ENCODE measurements at regions not wholly inside any gene's neighbourhood (a gene's known extent, or its start where the extent isn't known, plus 50 kb on each side); places are given as distances from the start of the nearest gene placed in this dataset.
"Not testable (repeated sequence)": the region's sequence is repeated elsewhere in the genome, so short reads cannot be mapped to it uniquely, and the experiment has no call there.

- intact Hi-C loops (cut with DNase I); ATAC-seq (ENCODE audit: poor library complexity): not testable (repeated sequence)
Observed at GRCh38 chrY:26363442-26363841, 741.5 kb downstream of the CDY1 start.

GRCh38 chrY:26366091-26366490 lies 744.2 kb downstream of the CDY1 start:
- intact Hi-C loops (cut with DNase I); ATAC-seq (ENCODE audit: poor library complexity); DNase-seq: not testable (repeated sequence)

More at GRCh38 chrY:26363442-26363841, 741.5 kb downstream of the CDY1 start:
- DNase-seq = not testable (repeated sequence)

GRCh38 chrY:26372480-26372879 lies 750.6 kb downstream of the CDY1 start:
- intact Hi-C loops (cut with DNase I); DNase-seq: not testable (repeated sequence)
- ATAC-seq (ENCODE audit: poor library complexity) = peak; percentile 67

- no peak for ATAC-seq (ENCODE audit: poor library complexity)
- DNase-seq = no peak
- intact Hi-C loops (cut with DNase I) = no loop called here
Observed at GRCh38 chrY:26408671-26409328, 786.9 kb downstream of the CDY1 start.

- ATAC-seq (ENCODE audit: poor library complexity) (no peak), DNase-seq (no peak)
- intact Hi-C loops (cut with DNase I) = no loop called here
Observed at GRCh38 chrY:26409329-26409712, 787.4 kb downstream of the CDY1 start.

Data from Right ventricle myocardium superior (tissue), 1 donor.